ENCODE measurements at regions not wholly inside any gene's neighbourhood (a gene's known extent, or its start where the extent isn't known, plus 50 kb on each side); places are given as distances from the start of the nearest gene placed in this dataset.
"Not testable (repeated sequence)": the region's sequence is repeated elsewhere in the genome, so short reads cannot be mapped to it uniquely, and the experiment has no call there.

- DNase-seq (ENCODE audit: low read depth): no peak
Measured at GRCh38 chr3:171981271-171981605, 58.1 kb upstream of the FNDC3B start.

GRCh38 chr3:171982828-171983227 lies 56.5 kb upstream of the FNDC3B start:
- DNase-seq (ENCODE audit: low read depth): no peak

DNA sequence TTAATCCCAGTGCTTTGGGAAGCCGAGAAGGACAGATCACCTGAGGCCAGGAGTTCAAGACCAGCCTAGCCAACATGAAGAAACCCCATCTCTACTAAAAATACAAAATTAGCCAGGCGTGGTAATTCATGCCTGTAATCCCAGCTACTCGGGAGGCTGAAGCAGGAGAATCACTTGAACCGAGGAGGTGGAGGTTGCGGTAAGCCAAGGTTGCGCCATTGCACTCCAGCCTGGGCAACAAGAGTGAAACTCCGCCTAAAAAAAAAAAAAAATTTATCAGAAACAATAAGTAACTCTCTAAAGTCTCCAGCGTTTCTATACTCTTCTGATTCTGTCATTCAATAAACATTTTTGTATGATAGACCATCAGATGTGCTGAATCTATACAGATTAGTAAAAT lies 55.7 kb upstream of the FNDC3B start:
- DNase-seq (ENCODE audit: low read depth): not testable (repeated sequence)

DNA sequence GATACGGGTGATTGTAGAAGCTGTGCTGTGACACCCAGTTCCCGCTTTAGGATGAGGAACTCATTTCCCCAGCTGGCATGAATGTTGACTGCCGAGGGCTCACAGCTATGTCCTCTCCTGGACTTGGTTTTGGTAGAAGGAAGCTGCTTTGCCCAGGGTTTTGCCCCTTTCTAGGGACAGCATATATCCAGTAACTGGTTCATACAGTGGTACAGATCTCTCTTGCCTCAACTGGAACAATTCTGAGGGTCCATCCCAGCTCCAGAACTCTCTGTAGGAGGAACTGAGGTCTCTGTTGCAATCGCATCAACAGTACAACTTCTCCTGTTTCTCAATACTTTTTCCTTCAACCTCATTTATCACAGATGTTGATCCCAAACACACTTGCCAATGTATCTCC lies 54.5 kb upstream of the FNDC3B start:
- DNase-seq (ENCODE audit: low read depth): no peak

- DNase-seq (ENCODE audit: low read depth): no peak
Measured at GRCh38 chr3:171986176-171986575, 53.2 kb upstream of the FNDC3B start.

DNA sequence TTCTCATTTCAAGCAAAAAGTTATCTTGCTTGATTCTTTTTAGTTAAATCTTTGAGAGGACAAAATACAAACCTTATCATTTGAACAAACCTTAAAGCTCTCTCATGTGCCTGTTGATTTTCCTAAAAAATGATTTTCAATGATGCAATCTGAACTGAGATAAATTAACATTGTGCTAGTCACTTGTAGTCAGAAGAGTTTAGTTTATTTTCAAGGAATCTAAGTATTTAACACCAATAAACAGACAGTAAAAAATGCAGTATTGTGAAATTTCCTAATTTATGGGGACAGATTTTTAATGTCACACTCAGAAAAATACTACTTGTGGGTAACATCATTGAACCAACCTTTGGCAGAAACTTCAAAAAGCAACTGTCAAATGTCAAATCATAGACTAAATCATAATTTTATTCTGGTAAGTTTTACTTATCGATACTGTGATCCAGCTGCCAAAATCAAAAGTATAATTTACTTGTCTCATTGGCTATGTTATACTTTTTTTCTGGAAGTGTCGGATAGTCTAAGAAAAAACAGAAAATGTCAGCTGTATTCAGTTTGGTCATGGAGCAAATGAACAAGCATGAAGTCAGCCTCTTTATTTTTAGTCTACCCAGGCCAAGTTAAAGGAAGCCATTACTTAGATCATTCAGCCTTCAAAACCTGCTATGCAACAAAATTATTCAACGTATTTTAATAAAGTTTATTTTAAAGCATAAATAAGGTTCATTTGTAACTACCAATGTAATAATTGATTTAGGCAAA lies 52.4 kb upstream of the FNDC3B start:
- no peak for DNase-seq (ENCODE audit: low read depth)

Data from HS-5 (cell line).